ENCODE measurements at regions not wholly inside any gene's neighbourhood (a gene's known extent, or its start where the extent isn't known, plus 50 kb on each side); places are given as distances from the start of the nearest gene placed in this dataset.

GRCh38 chr12:13870255-13870654 lies 111.1 kb downstream of the GRIN2B start:
- TF ChIP-seq CTCF (IDR thresholded peaks at IDR 0.05) = no peak
- TF ChIP-seq POLR2A (IDR thresholded peaks at IDR 0.05) = no peak
- no peak for TF ChIP-seq POLR2AphosphoS5 (IDR thresholded peaks at IDR 0.05)
